Globus pallidus (tissue), 1 donor: ENCODE measurements at regions not wholly inside any gene's neighbourhood (a gene's known extent, or its start where the extent isn't known, plus 50 kb on each side); places are given as distances from the start of the nearest gene placed in this dataset.

Experiments used
- DNase-seq: peaks from one replicate; pipeline ENCODE4 v3.0.0-alpha.2; 2015; ENCODE audit warnings: low spot score

DNA sequence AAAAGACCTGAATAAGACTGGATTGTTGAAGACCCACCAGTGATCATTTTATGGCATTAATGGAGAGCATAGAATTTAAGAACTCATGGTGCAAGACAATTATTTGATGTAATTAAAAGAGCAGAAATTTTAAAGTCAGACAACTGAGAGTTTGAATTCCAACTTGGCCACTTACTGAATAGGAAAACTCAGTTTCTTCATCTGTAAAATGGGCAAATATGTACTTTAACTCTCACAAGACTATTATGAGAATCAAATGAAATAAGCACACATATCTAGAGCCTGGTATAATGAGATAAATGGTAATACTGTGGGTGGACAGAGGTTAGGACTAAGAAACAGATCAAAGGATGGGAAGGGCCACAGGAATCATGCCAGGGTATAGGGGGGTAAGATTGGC lies 88.0 kb downstream of the SOX9 start:
- DNase-seq, result no peak

DNA sequence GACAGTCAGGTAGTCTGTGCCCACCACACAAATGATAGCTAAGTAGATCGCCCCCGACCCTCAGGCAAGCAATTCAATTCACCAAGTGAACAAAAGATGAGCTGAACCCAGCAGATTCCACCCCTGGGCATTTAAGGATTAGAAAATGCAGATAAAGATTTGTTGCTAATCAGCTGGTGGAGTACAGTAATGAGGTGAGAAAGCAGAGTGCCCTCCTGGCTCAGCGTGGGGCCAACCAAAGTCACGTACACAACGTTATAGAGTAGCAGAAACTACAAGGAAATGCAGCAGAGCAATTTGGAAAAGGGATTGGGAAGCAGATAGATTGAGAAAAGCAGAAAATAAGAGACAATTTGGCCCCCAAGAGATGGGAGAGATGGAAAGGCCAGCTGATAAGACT lies 91.2 kb downstream of the SOX9 start:
- DNase-seq, result no peak

GRCh38 chr17:72215490-72215889 lies 94.7 kb downstream of the SOX9 start:
- no peak for DNase-seq

GRCh38 chr17:72215928-72216327 lies 95.1 kb downstream of the SOX9 start:
- DNase-seq, result no peak

DNA sequence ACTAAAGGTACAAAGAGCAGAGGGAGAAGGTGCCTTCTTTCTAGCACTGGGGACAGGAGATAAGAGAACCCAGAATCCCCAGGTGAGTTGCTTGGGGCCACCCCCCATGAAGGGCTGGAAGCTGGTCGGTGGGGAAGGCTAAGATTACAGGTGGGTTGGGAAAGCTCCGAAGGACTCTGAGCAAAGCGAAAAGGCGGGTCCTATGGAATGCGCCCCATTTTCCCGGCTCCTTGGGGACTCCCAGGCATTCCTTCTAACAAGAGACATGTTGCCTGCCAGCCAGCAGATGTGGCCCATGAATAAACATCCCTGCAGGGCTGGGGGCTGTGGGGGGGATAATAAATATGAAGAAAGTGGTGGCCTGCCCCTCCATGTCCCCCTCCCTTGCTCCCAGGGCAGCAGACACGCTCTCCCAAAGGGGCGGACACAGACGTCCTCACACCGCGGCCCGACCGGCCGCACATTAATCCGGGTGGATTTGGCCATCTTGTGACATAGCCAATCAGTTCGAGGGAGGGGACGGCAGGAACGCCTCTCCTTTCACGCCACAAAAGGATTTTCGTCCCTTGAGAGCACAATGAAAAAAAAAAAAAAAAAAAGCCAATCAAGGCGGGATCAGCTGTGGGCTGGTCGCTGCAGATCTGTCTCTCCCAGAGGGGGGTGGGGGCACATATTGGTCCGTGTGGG lies 98.5 kb downstream of the SOX9 start:
- no peak for DNase-seq

- no peak for DNase-seq
These were observed 99.1 kb downstream of the SOX9 start for GRCh38 chr17:72219824-72220493.

DNA sequence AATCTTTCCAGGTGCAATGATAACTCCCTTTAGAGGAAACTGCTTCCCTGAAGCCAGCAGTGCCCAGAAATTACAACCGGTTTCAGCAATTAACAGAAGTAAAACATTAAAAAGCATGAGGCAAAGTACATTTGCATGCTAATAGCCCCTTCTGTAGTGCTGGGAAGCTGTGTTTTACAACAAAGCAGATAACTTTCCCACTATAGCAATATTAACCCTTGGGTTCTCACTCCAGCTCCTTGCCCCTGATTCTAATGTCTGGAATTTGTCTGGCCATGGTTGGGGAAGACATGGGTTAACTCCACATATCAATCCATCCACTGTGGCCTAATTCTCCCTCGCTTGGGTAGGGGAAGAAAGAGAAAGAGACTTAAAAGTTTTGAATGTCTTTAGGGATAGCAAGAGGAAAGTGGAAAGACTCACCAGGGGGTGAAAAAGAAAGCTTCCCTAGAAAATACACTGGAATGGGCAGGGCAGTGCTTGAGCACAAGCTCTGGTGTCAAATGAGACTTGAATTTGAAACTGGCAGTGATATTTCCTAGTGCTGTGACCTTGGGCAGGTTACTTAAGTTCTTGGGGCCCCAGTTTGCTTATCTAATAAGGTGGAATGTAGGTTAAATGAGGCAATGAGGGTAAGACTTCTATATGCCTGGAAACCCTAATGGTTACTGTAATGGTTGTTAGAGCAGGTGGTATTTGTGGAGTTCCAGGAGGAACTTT lies 102.0 kb downstream of the SOX9 start:
- no peak for DNase-seq

- DNase-seq, result no peak
These were observed 103.1 kb downstream of the SOX9 start for GRCh38 chr17:72223866-72224291.

GRCh38 chr17:72226322-72226721 lies 105.5 kb downstream of the SOX9 start:
- DNase-seq, result no peak

GRCh38 chr17:72233986-72234385 lies 113.2 kb downstream of the SOX9 start:
- peak; percentile 20 for DNase-seq

GRCh38 chr17:72234985-72235384 lies 114.2 kb downstream of the SOX9 start:
- no peak for DNase-seq

DNA sequence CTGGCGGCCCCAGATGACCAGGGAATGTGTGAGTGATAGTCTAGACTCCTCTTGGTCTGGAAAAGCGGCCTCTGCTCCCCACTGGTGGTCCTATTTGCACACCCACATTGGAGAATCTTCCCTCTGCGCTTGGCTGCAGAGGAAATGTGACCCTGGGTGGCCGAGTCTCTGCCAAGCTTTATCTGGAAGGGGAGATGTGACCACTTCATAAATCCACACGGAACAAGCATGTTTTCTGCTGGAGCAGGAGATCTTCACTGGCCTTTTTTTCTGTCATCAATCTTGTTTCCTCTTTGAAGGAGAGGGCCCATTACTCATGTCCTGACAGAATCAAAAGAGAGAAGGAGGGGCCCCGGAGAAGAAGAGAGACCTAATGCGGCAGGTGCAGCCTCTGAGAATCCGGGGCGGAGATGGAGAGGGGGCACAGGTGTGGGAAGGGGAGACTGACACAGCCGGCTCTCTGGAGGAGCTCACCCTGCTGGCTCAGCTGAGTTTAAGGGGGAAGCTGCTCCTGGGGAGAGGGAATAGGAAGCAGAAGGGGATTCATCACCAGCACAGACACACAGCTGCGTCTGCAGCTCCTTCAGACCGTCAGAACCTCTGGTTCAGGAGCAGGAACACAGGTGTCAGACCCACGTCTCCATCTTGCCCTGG lies 116.3 kb downstream of the SOX9 start:
- no peak for DNase-seq

- DNase-seq, result no peak
These were observed 117.4 kb downstream of the SOX9 start for GRCh38 chr17:72238157-72238673.

- no peak for DNase-seq
These were observed 118.7 kb downstream of the SOX9 start for GRCh38 chr17:72239548-72239947.

DNA sequence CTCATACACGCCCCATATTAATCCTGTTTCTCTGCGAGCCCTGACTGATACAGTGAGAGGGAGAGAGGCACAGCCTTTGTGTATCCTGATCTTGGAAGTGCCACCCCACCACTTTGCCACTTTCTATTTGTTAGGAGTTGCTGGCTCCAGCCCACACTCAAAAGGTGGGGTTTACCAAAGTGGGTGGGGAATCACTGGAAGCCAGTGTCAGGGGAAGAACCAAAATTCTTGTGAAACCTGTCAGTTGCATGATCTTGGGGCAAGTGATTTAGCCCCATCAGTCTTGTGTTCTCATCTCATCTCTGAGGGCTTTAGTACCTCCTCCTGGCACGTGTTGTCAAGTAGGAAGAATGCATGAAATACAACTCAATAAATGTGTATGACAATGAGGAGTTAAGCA lies 119.5 kb downstream of the SOX9 start:
- no peak for DNase-seq

- no peak for DNase-seq
These were observed 123.7 kb downstream of the SOX9 start for GRCh38 chr17:72244494-72244893.

- DNase-seq, result no peak
These were observed 124.1 kb downstream of the SOX9 start for GRCh38 chr17:72244956-72245355.

DNA sequence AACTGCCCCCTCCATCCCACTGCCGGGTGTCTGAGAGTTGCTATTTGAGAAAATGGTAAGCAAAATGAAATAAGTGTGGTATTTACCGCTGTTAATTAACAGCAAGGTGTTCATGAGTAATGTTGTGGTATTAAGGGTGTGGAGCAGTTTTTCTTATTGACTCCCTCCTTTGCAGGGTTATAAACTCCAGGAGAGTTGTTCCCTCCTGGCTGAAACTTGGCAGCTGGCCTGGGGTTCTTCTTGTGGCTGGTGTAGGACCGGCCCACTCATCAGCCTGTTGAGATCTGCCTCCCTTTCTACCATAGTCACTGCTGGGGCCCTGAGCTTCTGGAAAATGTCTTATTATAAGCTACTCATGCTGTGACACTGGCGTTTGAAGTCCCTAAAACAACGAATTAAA lies 128.6 kb downstream of the SOX9 start:
- no peak for DNase-seq

DNA sequence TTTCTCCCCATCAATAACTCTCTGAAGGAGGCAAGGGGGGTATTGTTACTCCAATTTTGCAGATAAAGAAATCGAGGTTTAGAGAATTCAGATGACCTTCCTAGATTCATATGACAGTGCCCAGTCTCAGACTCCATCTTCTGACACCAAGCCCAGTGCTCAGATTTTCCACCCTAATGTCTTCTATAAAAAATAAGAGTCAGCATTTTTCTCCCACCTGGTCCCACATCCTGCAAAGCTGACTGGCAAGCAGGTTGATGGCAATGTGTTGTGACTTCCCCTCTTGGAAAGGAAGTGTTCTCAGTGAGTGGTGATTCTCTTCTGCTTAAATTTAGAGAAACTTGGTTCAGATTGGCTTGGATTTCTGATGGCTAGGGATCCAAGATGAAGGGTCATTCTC lies 129.4 kb downstream of the SOX9 start:
- no peak for DNase-seq

GRCh38 chr17:72253597-72253996 lies 132.8 kb downstream of the SOX9 start:
- DNase-seq, result no peak

DNA sequence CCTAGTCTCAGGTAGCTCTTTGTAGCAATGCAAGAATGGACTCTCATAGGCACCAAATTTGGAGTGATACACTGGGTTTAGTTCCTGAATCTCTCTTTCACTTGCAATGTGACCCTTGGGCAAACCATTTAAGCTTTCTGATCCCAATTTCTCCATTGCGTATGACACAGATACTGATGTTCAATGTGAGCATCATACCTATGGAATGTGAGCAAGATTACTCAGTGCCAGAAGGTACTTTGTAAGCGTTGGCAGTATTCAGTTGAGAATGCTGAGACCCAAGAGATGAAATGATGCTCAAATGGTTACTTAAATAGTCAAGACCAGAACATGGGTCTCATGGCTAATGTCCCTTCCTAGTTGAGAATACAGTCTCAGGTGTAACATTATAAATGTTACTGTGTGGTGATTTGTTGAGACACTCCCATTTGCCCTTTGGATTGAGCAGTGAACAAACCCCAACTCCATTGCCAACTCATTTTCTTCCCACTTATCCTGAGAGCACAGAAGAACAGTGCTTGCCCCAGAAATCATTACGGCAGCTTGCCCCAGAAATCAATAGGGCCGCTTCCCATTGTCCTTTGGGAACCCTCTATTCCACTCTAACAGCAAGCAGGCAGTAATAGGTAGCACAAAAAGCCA lies 134.1 kb downstream of the SOX9 start:
- DNase-seq, result no peak

GRCh38 chr17:72255481-72255880 lies 134.7 kb downstream of the SOX9 start:
- no peak for DNase-seq
